ENCODE measurements at regions not wholly inside any gene's neighbourhood (a gene's known extent, or its start where the extent isn't known, plus 50 kb on each side); places are given as distances from the start of the nearest gene placed in this dataset.

GRCh38 chr2:15863089-15863488 lies 77.3 kb upstream of the MYCN start:
- TF ChIP-seq, protein P1, sequence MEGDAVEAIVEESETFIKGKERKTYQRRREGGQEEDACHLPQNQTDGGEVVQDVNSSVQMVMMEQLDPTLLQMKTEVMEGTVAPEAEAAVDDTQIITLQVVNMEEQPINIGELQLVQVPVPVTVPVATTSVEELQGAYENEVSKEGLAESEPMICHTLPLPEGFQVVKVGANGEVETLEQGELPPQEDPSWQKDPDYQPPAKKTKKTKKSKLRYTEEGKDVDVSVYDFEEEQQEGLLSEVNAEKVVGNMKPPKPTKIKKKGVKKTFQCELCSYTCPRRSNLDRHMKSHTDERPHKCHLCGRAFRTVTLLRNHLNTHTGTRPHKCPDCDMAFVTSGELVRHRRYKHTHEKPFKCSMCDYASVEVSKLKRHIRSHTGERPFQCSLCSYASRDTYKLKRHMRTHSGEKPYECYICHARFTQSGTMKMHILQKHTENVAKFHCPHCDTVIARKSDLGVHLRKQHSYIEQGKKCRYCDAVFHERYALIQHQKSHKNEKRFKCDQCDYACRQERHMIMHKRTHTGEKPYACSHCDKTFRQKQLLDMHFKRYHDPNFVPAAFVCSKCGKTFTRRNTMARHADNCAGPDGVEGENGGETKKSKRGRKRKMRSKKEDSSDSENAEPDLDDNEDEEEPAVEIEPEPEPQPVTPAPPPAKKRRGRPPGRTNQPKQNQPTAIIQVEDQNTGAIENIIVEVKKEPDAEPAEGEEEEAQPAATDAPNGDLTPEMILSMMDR (IDR thresholded peaks at IDR 0.05 in 8 of 11, conservative IDR thresholded peaks at IDR 0.05 in 3 of 11), result no peak
- TF ChIP-seq POLR2A (IDR thresholded peaks at IDR 0.05) (no peak), POLR2AphosphoS5 (IDR thresholded peaks at IDR 0.05) (no peak)

Measured in spleen (tissue), 7 donors.